ENCODE measurements at regions not wholly inside any gene's neighbourhood (a gene's known extent, or its start where the extent isn't known, plus 50 kb on each side); places are given as distances from the start of the nearest gene placed in this dataset.
A peak's percentile ranks its signal among the peaks of the same experiment; 100 is the strongest.

DNA sequence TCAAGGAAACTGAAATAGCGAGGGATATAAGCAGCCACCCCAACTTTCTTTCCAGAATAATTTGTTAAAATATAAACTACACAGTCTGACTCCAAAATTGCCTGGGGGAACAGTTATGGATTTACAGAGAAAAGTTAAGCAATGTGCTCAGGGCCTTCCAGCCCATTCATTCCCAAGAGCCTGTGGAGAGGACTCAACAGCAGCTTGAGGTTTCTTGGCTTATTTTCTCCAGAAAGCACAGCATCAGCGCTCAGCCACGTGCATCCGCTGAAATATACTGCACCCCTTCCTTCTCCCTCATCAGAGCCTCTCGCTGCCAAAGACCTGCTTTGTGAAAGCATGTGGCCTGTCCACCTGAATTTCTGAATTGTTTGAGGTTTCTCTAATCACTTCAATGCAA lies 375.2 kb upstream of the VWC2 start:
- H3K9ac ChIP-seq (ENCODE audit: low read length) = no peak overlapping the region
- Mint-ChIP-seq H3K4me1 (ENCODE audit: low read depth, unreplicated experiment) (peaks cover 33% of the 10 kb centered on the region), H3K27ac (ENCODE audit: unreplicated experiment) (peak overlapping the region; percentile 95), H3K4me3 (ENCODE audit: unreplicated experiment) (no peak overlapping the region), H3K9me3 (ENCODE audit: unreplicated experiment) (no peaks in the 10 kb centered on the region), H3K27me3 (ENCODE audit: low read depth, unreplicated experiment) (no peaks in the 10 kb centered on the region), H3K36me3 (ENCODE audit: low read depth, unreplicated experiment) (no peaks in the 10 kb centered on the region)
- H3K27me3 ChIP-seq (ENCODE audit: insufficient read depth, low read length) = no peaks in the 10 kb centered on the region
- H2AFZ ChIP-seq (ENCODE audit: low read depth, low read length) = no peak overlapping the region
- DNase-seq (ENCODE audit: low read depth) (no peak), FAIRE-seq (no peak)
- no peaks in the 10 kb centered on the region for H3K9me3 ChIP-seq (ENCODE audit: insufficient read depth, low read depth, low read length)
- TF ChIP-seq, protein P1, sequence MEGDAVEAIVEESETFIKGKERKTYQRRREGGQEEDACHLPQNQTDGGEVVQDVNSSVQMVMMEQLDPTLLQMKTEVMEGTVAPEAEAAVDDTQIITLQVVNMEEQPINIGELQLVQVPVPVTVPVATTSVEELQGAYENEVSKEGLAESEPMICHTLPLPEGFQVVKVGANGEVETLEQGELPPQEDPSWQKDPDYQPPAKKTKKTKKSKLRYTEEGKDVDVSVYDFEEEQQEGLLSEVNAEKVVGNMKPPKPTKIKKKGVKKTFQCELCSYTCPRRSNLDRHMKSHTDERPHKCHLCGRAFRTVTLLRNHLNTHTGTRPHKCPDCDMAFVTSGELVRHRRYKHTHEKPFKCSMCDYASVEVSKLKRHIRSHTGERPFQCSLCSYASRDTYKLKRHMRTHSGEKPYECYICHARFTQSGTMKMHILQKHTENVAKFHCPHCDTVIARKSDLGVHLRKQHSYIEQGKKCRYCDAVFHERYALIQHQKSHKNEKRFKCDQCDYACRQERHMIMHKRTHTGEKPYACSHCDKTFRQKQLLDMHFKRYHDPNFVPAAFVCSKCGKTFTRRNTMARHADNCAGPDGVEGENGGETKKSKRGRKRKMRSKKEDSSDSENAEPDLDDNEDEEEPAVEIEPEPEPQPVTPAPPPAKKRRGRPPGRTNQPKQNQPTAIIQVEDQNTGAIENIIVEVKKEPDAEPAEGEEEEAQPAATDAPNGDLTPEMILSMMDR (IDR thresholded peaks at IDR 0.05; ENCODE audit: insufficient read depth, low read depth, low read length) = no peak
- no peak for TF ChIP-seq EZH2 (IDR thresholded peaks at IDR 0.05; ENCODE audit: insufficient read depth, low read length)
- H4K20me1 ChIP-seq (ENCODE audit: insufficient read depth, low read length) = no peaks in the 10 kb centered on the region
- H3K4me1 ChIP-seq (ENCODE audit: insufficient read depth, low read length) = no peaks in the 10 kb centered on the region
- no peaks in the 10 kb centered on the region for H3K79me2 ChIP-seq (ENCODE audit: insufficient read depth, low read length)
- H3K36me3 ChIP-seq (ENCODE audit: insufficient read depth, low read length) = no peaks in the 10 kb centered on the region
- H3K4me2 ChIP-seq (ENCODE audit: low read length) = peak overlapping the region; percentile 10
- H3K27ac ChIP-seq (ENCODE audit: low read depth, low read length) = no peak overlapping the region
- no peak overlapping the region for H3K4me3 ChIP-seq (ENCODE audit: insufficient read depth, low read depth, low read length)

DNA sequence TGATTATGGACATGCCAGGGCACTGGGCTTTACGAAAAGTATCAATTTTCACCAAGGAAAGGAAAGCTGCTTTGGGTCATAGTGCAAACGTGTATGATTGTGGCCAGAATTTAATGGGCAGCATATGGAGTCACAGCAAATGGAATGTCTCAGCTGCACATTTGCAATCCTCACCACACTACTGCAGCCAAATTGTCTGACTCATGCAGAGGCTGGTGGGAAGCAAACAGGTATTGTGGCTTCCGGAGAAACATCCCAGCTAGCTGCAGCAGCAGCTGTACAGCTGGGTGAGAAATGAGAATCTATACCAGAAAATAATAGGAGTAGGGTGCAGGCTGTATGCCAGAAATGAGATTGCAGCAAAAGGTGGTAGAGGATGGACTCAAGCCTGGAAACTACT lies 374.7 kb upstream of the VWC2 start:
- Histone ChIP-seq H3K27ac (ENCODE audit: low read depth, low read length) (no peak overlapping the region), H3K9ac (ENCODE audit: low read length) (no peak overlapping the region), H3K27me3 (ENCODE audit: insufficient read depth, low read length) (no peaks in the 10 kb centered on the region), H2AFZ (ENCODE audit: low read depth, low read length) (no peak overlapping the region), H3K9me3 (ENCODE audit: insufficient read depth, low read depth, low read length) (no peaks in the 10 kb centered on the region), H3K36me3 (ENCODE audit: insufficient read depth, low read length) (no peaks in the 10 kb centered on the region), H3K4me1 (ENCODE audit: insufficient read depth, low read length) (no peaks in the 10 kb centered on the region), H3K4me2 (ENCODE audit: low read length) (peak overlapping the region; percentile 10), H4K20me1 (ENCODE audit: insufficient read depth, low read length) (no peaks in the 10 kb centered on the region), H3K79me2 (ENCODE audit: insufficient read depth, low read length) (no peaks in the 10 kb centered on the region), H3K4me3 (ENCODE audit: insufficient read depth, low read depth, low read length) (no peak overlapping the region)
- H3K4me3 Mint-ChIP-seq (ENCODE audit: unreplicated experiment) = no peak overlapping the region
- no peaks in the 10 kb centered on the region for H3K9me3 Mint-ChIP-seq (ENCODE audit: unreplicated experiment)
- peaks cover 33% of the 10 kb centered on the region for H3K4me1 Mint-ChIP-seq (ENCODE audit: low read depth, unreplicated experiment)
- TF ChIP-seq, protein P1 (IDR thresholded peaks at IDR 0.05; ENCODE audit: insufficient read depth, low read depth, low read length) = no peak
- no peak for TF ChIP-seq EZH2 (IDR thresholded peaks at IDR 0.05; ENCODE audit: insufficient read depth, low read length)
- no peaks in the 10 kb centered on the region for H3K36me3 Mint-ChIP-seq (ENCODE audit: low read depth, unreplicated experiment)
- DNase-seq (ENCODE audit: low read depth) (peak; percentile 73), FAIRE-seq (no peak)
- H3K27me3 Mint-ChIP-seq (ENCODE audit: low read depth, unreplicated experiment) = no peaks in the 10 kb centered on the region
- peak overlapping the region; percentile 95 for H3K27ac Mint-ChIP-seq (ENCODE audit: unreplicated experiment)

DNA sequence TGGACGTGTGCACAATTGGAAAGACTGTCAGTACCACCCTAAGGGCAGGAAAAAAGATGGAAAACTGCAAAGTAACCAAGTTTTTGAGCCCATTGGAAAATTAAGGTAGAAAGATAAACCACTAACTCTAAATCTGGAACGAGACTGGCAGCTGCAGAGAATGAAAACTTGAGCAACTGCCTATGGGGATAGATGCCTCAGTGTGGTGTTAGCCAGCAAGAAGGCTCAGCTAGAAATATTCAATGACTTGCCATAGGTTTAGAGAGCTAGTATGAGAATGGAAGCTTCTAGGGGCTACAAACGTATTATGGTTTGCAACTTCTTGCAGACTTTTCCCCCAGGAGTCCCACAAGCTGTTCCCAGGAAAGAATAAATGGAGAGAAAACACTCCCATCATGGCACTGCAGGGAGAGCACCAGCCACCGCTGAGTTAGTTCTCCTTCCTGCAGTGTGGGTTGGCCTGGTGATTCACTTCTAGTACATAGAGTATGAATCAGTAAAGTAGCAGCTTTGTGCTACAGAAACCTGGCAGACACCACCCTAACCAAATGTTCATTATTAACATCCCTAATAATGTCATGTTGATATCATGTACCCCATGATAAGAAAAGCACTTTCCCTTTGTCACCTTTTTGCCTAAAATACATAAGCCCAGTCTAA lies 372.4 kb upstream of the VWC2 start:
- Histone ChIP-seq H3K9me3 (ENCODE audit: insufficient read depth, low read depth, low read length) (no peaks in the 10 kb centered on the region), H3K27ac (ENCODE audit: low read depth, low read length) (no peak overlapping the region), H3K4me3 (ENCODE audit: insufficient read depth, low read depth, low read length) (no peak overlapping the region), H4K20me1 (ENCODE audit: insufficient read depth, low read length) (no peaks in the 10 kb centered on the region), H3K36me3 (ENCODE audit: insufficient read depth, low read length) (no peaks in the 10 kb centered on the region), H3K4me1 (ENCODE audit: insufficient read depth, low read length) (no peaks in the 10 kb centered on the region), H3K9ac (ENCODE audit: low read length) (no peak overlapping the region), H2AFZ (ENCODE audit: low read depth, low read length) (no peak overlapping the region), H3K27me3 (ENCODE audit: insufficient read depth, low read length) (no peaks in the 10 kb centered on the region), H3K79me2 (ENCODE audit: insufficient read depth, low read length) (no peaks in the 10 kb centered on the region), H3K4me2 (ENCODE audit: low read length) (no peak overlapping the region)
- TF ChIP-seq, protein P1 (IDR thresholded peaks at IDR 0.05; ENCODE audit: insufficient read depth, low read depth, low read length) = no peak
- no peak for TF ChIP-seq EZH2 (IDR thresholded peaks at IDR 0.05; ENCODE audit: insufficient read depth, low read length)
- Mint-ChIP-seq H3K4me1 (ENCODE audit: low read depth, unreplicated experiment) (peaks cover 33% of the 10 kb centered on the region), H3K9me3 (ENCODE audit: unreplicated experiment) (no peaks in the 10 kb centered on the region), H3K36me3 (ENCODE audit: low read depth, unreplicated experiment) (no peaks in the 10 kb centered on the region), H3K27me3 (ENCODE audit: low read depth, unreplicated experiment) (no peaks in the 10 kb centered on the region), H3K27ac (ENCODE audit: unreplicated experiment) (peak overlapping the region; percentile 0), H3K4me3 (ENCODE audit: unreplicated experiment) (no peak overlapping the region)
- FAIRE-seq (no peak), DNase-seq (ENCODE audit: low read depth) (peak; percentile 8)

Data from astrocyte (in vitro differentiated cells and primary cell).